GM23248 (cell line): ENCODE measurements at regions not wholly inside any gene's neighbourhood (a gene's known extent, or its start where the extent isn't known, plus 50 kb on each side); places are given as distances from the start of the nearest gene placed in this dataset.

ENCODE experiments used
- DNase-seq: peaks from one replicate; pipeline ENCODE4 v3.0.0-alpha.2; 2015
- H2AFZ ChIP-seq: fragments of 200-600 bp; sonication (generic); 2 replicates; pipeline ENCODE4 v1.6.1; 2016; ENCODE audit warnings: antibody characterized with exemption
- H3F3A ChIP-seq: fragments of 200-600 bp; sonication (generic); 2 replicates; pipeline ENCODE4 v1.6.1; 2016; ENCODE audit warnings: mild to moderate bottlenecking, antibody characterized with exemption, mixed run types; ENCODE audit not compliant: insufficient read depth
- H3K27ac ChIP-seq: fragments of 200-600 bp; sonication (generic); 2 replicates; pipeline ENCODE4 v1.5.1; 2016; ENCODE audit warnings: mild to moderate bottlenecking
- H3K27me3 ChIP-seq: fragments of 200-600 bp; sonication (generic); replicated peaks from 2 replicates; pipeline ENCODE4 v1.6.1; 2016; ENCODE audit warnings: mild to moderate bottlenecking; ENCODE audit not compliant: insufficient read depth
- H3K36me3 ChIP-seq: fragments of 200-600 bp; sonication (generic); 2 replicates; pipeline ENCODE4 v1.6.1; 2016; ENCODE audit warnings: low read depth, mild to moderate bottlenecking
- H3K4me1 ChIP-seq: fragments of 200-600 bp; sonication (generic); 2 replicates; pipeline ENCODE4 v1.6.1; 2016; ENCODE audit warnings: mild to moderate bottlenecking; ENCODE audit not compliant: insufficient read depth
- H3K4me2 ChIP-seq: fragments of 200-600 bp; sonication (generic); one replicate; pipeline ENCODE4 v1.6.1; 2016; ENCODE audit warnings: mild to moderate bottlenecking; ENCODE audit not compliant: unreplicated experiment
- H3K4me3 ChIP-seq: fragments of 200-600 bp; sonication (generic); 2 replicates; pipeline ENCODE4 v1.5.1; 2016; ENCODE audit warnings: mild to moderate bottlenecking
- H3K79me2 ChIP-seq: fragments of 200-600 bp; sonication (generic); 2 replicates; pipeline ENCODE4 v1.6.1; 2016; ENCODE audit warnings: mild to moderate bottlenecking; ENCODE audit not compliant: insufficient read depth
- H3K9ac ChIP-seq: fragments of 200-600 bp; sonication (generic); 2 replicates; pipeline ENCODE4 v1.6.1; 2016; ENCODE audit warnings: mild to moderate bottlenecking
- H3K9me2 ChIP-seq: fragments of 200-600 bp; sonication (generic); 2 replicates; pipeline ENCODE4 v1.6.1; 2016; ENCODE audit warnings: mixed run types, mild to moderate bottlenecking, moderate library complexity; ENCODE audit not compliant: insufficient read depth
- H3K9me3 ChIP-seq: fragments of 200-600 bp; sonication (generic); one replicate; pipeline ENCODE4 v1.6.1; 2017; ENCODE audit warnings: low read depth
- H4K20me1 ChIP-seq: fragments of 200-600 bp; sonication (generic); 2 replicates; pipeline ENCODE4 v1.6.0; 2016; ENCODE audit not compliant: insufficient read depth
- EZH2 ChIP-seq: fragments of 200-600 bp; sonication (generic); IDR thresholded peaks from 2 replicates; pipeline ENCODE4 v1.6.1; 2018; ENCODE audit warnings: antibody characterized with exemption, mild to moderate bottlenecking; ENCODE audit not compliant: insufficient read depth, poor library complexity, severe bottlenecking
- EZH2phosphoT487 ChIP-seq: fragments of 200-600 bp; sonication (generic); IDR thresholded peaks from 2 replicates; pipeline ENCODE4 v1.6.1; 2018; ENCODE audit warnings: antibody characterized with exemption, moderate library complexity, mild to moderate bottlenecking, low read depth; ENCODE audit not compliant: insufficient read depth
- WGBS, 2 experiments: methylation state at CpG; one replicate each; pipeline ENCODE4 v1.1.6; 2015 to 2017; ENCODE audit warnings: low lambda C conversion rate in 2 of 2, low coverage in 1 of 2; ENCODE audit errors: missing lambda C conversion rate in 2 of 2; 5-methylcytosine and 5-hydroxymethylcytosine counted together
- in situ Hi-C: fragments of 300-500 bp; cut with MboI; formaldehyde crosslinking; loops from 2 replicates; pipeline ENCODE4 v1.15.0; 2020

- H3K4me2 ChIP-seq, result no peak overlapping the region
- no peaks in the 10 kb centered on the region for H3K27me3 ChIP-seq
- no peaks in the 10 kb centered on the region for H3K79me2 ChIP-seq
- 87 to 97% methylated on average over 3 of the region's 3 CpGs for WGBS, 2 experiments
- TF ChIP-seq EZH2phosphoT487 (no peak), EZH2 (no peak)
- no peaks in the 10 kb centered on the region for H3K9me2 ChIP-seq
- H2AFZ ChIP-seq, result no peak overlapping the region
- H3K4me3 ChIP-seq, result no peak overlapping the region
- DNase-seq, result no peak
- H3K9ac ChIP-seq, result no peak overlapping the region
- 0 out of 2 replicates have a peak, but pooled peaks cover 3% of the 10 kb centered on the region for H3F3A ChIP-seq
- H4K20me1 ChIP-seq, result no peaks in the 10 kb centered on the region
- H3K4me1 ChIP-seq, result peaks cover 9% of the 10 kb centered on the region
- no peaks in the 10 kb centered on the region for H3K9me3 ChIP-seq
- no peak overlapping the region for H3K27ac ChIP-seq
- H3K36me3 ChIP-seq, result no peaks in the 10 kb centered on the region
- in situ Hi-C loops, result no loop called here
These were observed 205.2 kb upstream of the CDH5 start for GRCh38 chr16:66161269-66161668.

GRCh38 chr16:66159987-66160386, 206.5 kb upstream of the CDH5 start:
- in situ Hi-C loops, result no loop called here
- peak; percentile 44 for DNase-seq
- Histone ChIP-seq H2AFZ (no peak overlapping the region), H3K4me1 (peaks cover 9% of the 10 kb centered on the region), H3K9ac (no peak overlapping the region), H3K27ac (no peak overlapping the region), H3K36me3 (no peaks in the 10 kb centered on the region), H3K4me3 (no peak overlapping the region), H3F3A (0 out of 2 replicates have a peak, but pooled peaks cover 3% of the 10 kb centered on the region), H3K79me2 (no peaks in the 10 kb centered on the region), H3K27me3 (no peaks in the 10 kb centered on the region), H3K9me2 (no peaks in the 10 kb centered on the region), H3K9me3 (no peaks in the 10 kb centered on the region), H4K20me1 (no peaks in the 10 kb centered on the region), H3K4me2 (no peak overlapping the region)
- WGBS, 2 experiments, result 75 to 79% methylated on average over 5 of the region's 5 CpGs
- no peak for TF ChIP-seq EZH2phosphoT487
- no peak for TF ChIP-seq EZH2

GRCh38 chr16:66156538-66156937, 210.0 kb upstream of the CDH5 start:
- H3F3A ChIP-seq, result 0 out of 2 replicates have a peak, but pooled peaks cover 3% of the 10 kb centered on the region
- H3K9me2 ChIP-seq, result no peaks in the 10 kb centered on the region
- in situ Hi-C loops, result no loop called here
- H3K4me1 ChIP-seq, result peaks cover 21% of the 10 kb centered on the region
- H3K9me3 ChIP-seq, result no peaks in the 10 kb centered on the region
- H3K27ac ChIP-seq, result no peak overlapping the region
- no peak for TF ChIP-seq EZH2phosphoT487
- no peak for TF ChIP-seq EZH2
- no peaks in the 10 kb centered on the region for H4K20me1 ChIP-seq
- no peak overlapping the region for H3K9ac ChIP-seq
- H3K79me2 ChIP-seq, result no peaks in the 10 kb centered on the region
- H3K4me3 ChIP-seq, result no peak overlapping the region
- no peaks in the 10 kb centered on the region for H3K36me3 ChIP-seq
- no peak overlapping the region for H2AFZ ChIP-seq
- H3K27me3 ChIP-seq, result no peaks in the 10 kb centered on the region
- 93 to 94% methylated on average over 4 of the region's 4 CpGs for WGBS, 2 experiments
- no peak for DNase-seq
- no peak overlapping the region for H3K4me2 ChIP-seq

GRCh38 chr16:66155933-66156332, 210.6 kb upstream of the CDH5 start:
- Histone ChIP-seq H3F3A (0 out of 2 replicates have a peak, but pooled peaks cover 3% of the 10 kb centered on the region), H3K4me1 (peaks cover 24% of the 10 kb centered on the region), H3K9ac (no peak overlapping the region), H3K4me3 (no peak overlapping the region), H3K27ac (no peak overlapping the region), H3K79me2 (no peaks in the 10 kb centered on the region), H3K9me2 (no peaks in the 10 kb centered on the region), H3K36me3 (no peaks in the 10 kb centered on the region), H3K4me2 (no peak overlapping the region), H2AFZ (no peak overlapping the region), H4K20me1 (no peaks in the 10 kb centered on the region), H3K9me3 (no peaks in the 10 kb centered on the region), H3K27me3 (no peaks in the 10 kb centered on the region)
- WGBS, 2 experiments, result 91 to 93% methylated on average over 4 of the region's 4 CpGs
- DNase-seq, result no peak
- no peak for TF ChIP-seq EZH2phosphoT487
- no peak for TF ChIP-seq EZH2
- in situ Hi-C loops, result no loop called here

GRCh38 chr16:66154801-66155200, 211.7 kb upstream of the CDH5 start:
- Histone ChIP-seq H3K4me3 (no peak overlapping the region), H3K79me2 (no peaks in the 10 kb centered on the region), H3K36me3 (no peaks in the 10 kb centered on the region), H3F3A (0 out of 2 replicates have a peak, but pooled peaks cover 3% of the 10 kb centered on the region), H3K4me1 (peaks cover 31% of the 10 kb centered on the region), H3K27me3 (no peaks in the 10 kb centered on the region), H3K9ac (no peak overlapping the region), H3K4me2 (no peak overlapping the region), H2AFZ (no peak overlapping the region), H3K27ac (no peak overlapping the region), H3K9me2 (no peaks in the 10 kb centered on the region), H3K9me3 (no peaks in the 10 kb centered on the region), H4K20me1 (no peaks in the 10 kb centered on the region)
- in situ Hi-C loops, result no loop called here
- TF ChIP-seq EZH2 (no peak), EZH2phosphoT487 (no peak)
- 93% methylated on average over 8 of the region's 8 CpGs for WGBS, 2 experiments
- DNase-seq, result no peak
